NCI-H82 treated with DMSO at 0.1 percent for 48 hours (cell line): ENCODE measurements at regions not wholly inside any gene's neighbourhood (a gene's known extent, or its start where the extent isn't known, plus 50 kb on each side); places are given as distances from the start of the nearest gene placed in this dataset.
"Not testable (repeated sequence)": the region's sequence is repeated elsewhere in the genome, so short reads cannot be mapped to it uniquely, and the experiment has no call there.

Experiments used
- DNase-seq: peaks from one replicate; lab custom pipeline; 2025; ENCODE audit not compliant: unreplicated experiment; lab: John Stamatoyannopoulos, UW

GRCh38 chr11:29629286-29629685, 387.5 kb downstream of the KCNA4 start:
- DNase-seq = no peak

- DNase-seq = no peak
Measured at GRCh38 chr11:29628609-29629008, 388.2 kb downstream of the KCNA4 start.

- no peak for DNase-seq
Measured at GRCh38 chr11:29627541-29627940, 389.3 kb downstream of the KCNA4 start.

- DNase-seq = no peak
Measured at GRCh38 chr11:29623144-29623722, 393.6 kb downstream of the KCNA4 start.

GRCh38 chr11:29616611-29617010, 400.2 kb downstream of the KCNA4 start:
- no peak for DNase-seq

GRCh38 chr11:29612423-29612822, 404.4 kb downstream of the KCNA4 start:
- DNase-seq = no peak

- no peak for DNase-seq
Measured at GRCh38 chr11:29606330-29607031, 410.3 kb downstream of the KCNA4 start.

GRCh38 chr11:29600151-29600575, 416.7 kb downstream of the KCNA4 start:
- DNase-seq = not testable (repeated sequence)

- DNase-seq = no peak
Measured at GRCh38 chr11:29584342-29584741, 432.5 kb downstream of the KCNA4 start.

GRCh38 chr11:29578806-29579205, 438.0 kb downstream of the KCNA4 start:
- DNase-seq = no peak

- no peak for DNase-seq
Measured at GRCh38 chr11:29564486-29564885, 452.3 kb downstream of the KCNA4 start.

GRCh38 chr11:29562183-29562582, 454.6 kb downstream of the KCNA4 start:
- DNase-seq = no peak

- DNase-seq = no peak
Measured at GRCh38 chr11:29553990-29554389, 462.8 kb downstream of the KCNA4 start.

GRCh38 chr11:29538339-29539036, 478.3 kb downstream of the KCNA4 start:
- DNase-seq = no peak

GRCh38 chr11:29534836-29535235, 482.0 kb downstream of the KCNA4 start:
- no peak for DNase-seq

GRCh38 chr11:29530961-29531360, 485.9 kb downstream of the KCNA4 start:
- DNase-seq = no peak

- DNase-seq = no peak
Measured at GRCh38 chr11:29527391-29527936, 489.4 kb downstream of the KCNA4 start.

- no peak for DNase-seq
Measured at GRCh38 chr11:29518389-29519174, 498.2 kb downstream of the KCNA4 start.

- DNase-seq = no peak
Measured at GRCh38 chr11:29511394-29511793, 505.4 kb downstream of the KCNA4 start.

- DNase-seq = no peak
Measured at GRCh38 chr11:29507376-29507775, 509.5 kb downstream of the KCNA4 start.

GRCh38 chr11:29495676-29496075, 521.2 kb downstream of the KCNA4 start:
- no peak for DNase-seq
